ENCODE measurements at regions not wholly inside any gene's neighbourhood (a gene's known extent, or its start where the extent isn't known, plus 50 kb on each side); places are given as distances from the start of the nearest gene placed in this dataset.

- TF ChIP-seq POLR2A (IDR thresholded peaks at IDR 0.05) (no peak), CTCF (IDR thresholded peaks at IDR 0.05) (no peak), EP300 (IDR thresholded peaks at IDR 0.05) (no peak), POLR2AphosphoS5 (IDR thresholded peaks at IDR 0.05) (no peak)
Measured at GRCh38 chr12:124673801-124674617, 106.6 kb upstream of the NCOR2 start.

Measured in gastroesophageal sphincter (tissue), 3 donors.